NCI-H2171 (cell line): ENCODE measurements at regions not wholly inside any gene's neighbourhood (a gene's known extent, or its start where the extent isn't known, plus 50 kb on each side); places are given as distances from the start of the nearest gene placed in this dataset.
"Not testable (repeated sequence)": the region's sequence is repeated elsewhere in the genome, so short reads cannot be mapped to it uniquely, and the experiment has no call there.

ENCODE experiments used
- DNase-seq: peaks from one replicate; lab custom pipeline; 2025; lab: John Stamatoyannopoulos, UW

DNA sequence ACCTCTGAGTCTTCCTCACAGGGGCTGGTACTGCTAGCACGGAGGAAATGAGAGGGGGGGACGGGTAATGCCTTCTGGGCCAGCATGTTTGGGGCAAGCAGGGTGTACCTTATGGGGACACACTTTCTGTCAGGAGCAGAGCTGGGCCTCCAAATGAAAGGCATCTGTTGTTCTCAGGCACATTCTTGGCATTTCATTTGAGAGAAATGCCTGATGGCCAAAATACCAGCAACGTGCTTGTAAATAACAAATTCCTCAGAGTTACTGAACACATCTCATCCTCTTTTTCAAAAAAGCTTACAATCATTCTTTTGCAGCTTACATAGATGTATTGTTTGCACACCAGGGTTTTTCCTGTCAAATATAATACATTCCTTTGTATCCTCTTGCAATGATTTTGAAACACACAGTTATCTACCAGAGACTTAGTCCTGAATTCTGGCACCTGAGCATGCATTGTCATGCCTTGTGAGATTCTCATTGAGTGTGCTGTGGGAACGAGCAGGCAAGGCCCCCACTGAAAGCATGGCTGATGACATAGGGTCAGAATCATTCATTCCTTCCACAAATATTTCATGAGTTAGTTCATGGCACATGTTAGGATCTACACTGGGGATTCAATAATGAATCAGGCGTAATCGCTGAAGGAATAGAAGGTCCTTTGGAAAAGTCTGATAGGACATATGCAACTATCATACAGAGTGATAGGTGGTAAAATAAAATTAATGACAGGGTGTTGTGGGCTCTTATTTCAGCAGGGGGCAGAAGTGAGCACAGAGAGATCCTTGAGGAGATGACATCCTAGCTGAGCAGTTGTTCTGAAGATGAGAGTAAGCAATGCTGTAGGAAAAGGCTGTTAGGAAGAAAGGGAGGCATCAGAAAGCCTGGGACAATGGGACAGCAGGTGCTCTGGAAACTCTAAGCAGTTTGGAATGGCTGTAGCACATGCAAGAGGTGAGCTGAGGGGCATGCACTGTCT is 260.9 kb upstream of the TUT7 start:
- no peak for DNase-seq

GRCh38 chr9:86613943-86614342 is 259.7 kb upstream of the TUT7 start:
- no peak for DNase-seq

GRCh38 chr9:86611534-86611933 is 257.3 kb upstream of the TUT7 start:
- DNase-seq = not testable (repeated sequence)

GRCh38 chr9:86605303-86605702 is 251.1 kb upstream of the TUT7 start:
- DNase-seq = no peak

- no peak for DNase-seq
Observed at GRCh38 chr9:86604741-86605140, 250.5 kb upstream of the TUT7 start.

GRCh38 chr9:86602715-86603114 is 248.5 kb upstream of the TUT7 start:
- DNase-seq = no peak

GRCh38 chr9:86601697-86602096 is 247.5 kb upstream of the TUT7 start:
- no peak for DNase-seq

DNA sequence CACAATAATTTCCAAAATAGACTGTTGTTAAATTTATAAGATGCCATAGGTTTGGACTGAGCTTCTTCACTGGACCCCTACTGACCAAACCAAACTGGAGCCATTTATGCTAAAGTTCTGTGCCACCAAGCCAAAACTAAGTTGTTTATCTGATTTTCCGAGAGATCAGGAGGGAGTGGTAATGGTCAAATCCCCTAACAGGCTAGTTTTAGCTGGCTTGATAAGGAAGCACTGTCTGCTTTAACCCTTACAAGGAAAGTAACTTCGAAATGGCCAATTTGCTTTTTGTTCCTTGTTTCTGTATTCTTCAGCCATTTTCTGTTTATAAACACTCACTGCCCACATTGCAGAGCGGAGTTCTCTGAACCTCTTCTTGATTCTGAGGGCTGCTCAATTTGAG is 246.8 kb upstream of the TUT7 start:
- DNase-seq = no peak

DNA sequence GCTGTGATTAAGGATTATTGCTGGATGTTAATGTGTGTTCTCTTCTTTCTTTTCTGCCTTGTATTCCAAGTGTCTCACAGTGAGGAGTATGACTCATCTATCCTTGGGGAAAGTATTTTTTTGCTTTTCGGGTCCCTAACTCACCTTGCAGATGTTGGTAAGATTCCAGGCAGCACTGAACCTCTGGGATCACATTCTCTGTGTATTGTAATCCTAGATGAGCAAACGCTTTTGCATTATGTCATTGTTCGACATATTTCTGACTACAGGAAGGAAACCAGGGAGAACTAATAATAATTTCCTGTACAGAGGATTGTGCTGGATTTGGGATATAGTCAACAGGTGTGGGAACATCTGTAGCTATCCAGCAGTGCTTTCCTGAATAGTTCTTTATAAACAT is 246.1 kb upstream of the TUT7 start:
- no peak for DNase-seq

DNA sequence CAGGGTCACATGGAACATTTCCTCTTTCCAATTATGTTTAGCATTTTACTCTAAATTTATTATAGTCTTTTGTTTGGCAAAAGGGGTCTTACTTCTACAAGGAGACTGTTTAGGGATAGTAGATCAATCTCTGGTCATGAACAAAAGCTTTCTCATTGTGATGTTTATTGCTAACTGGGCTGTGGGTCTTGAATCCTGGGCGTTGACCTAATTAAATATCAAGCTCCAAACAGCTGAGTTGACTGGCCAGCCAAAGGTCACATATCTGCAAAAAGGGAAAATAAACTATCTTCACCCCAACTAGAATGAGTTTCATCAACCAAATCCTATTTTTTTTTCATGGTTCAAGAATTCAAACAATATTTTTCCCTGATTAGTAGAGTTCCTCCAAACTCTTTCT is 245.4 kb upstream of the TUT7 start:
- no peak for DNase-seq

- DNase-seq = no peak
Observed at GRCh38 chr9:86598411-86599239, 244.4 kb upstream of the TUT7 start.

GRCh38 chr9:86594724-86595123 is 240.5 kb upstream of the TUT7 start:
- no peak for DNase-seq

DNA sequence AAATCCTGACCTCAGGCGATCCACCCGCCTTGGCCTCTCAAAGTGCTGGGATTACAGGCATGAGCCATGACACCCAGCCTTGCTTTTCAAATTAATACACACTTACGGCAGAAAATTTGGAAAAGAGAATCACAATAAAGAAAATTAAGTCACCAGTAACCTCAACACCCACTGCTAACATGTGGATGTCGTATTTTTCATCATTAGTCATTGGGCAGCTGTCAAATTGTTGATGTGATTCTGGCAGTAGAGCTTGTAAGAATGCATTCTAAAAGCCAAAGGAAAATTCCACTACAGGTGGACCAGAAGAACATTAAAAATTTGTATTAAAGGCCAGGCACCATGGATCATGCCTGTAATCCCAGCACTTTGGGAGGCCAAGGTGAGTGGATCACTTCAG is 237.3 kb upstream of the TUT7 start:
- no peak for DNase-seq

DNA sequence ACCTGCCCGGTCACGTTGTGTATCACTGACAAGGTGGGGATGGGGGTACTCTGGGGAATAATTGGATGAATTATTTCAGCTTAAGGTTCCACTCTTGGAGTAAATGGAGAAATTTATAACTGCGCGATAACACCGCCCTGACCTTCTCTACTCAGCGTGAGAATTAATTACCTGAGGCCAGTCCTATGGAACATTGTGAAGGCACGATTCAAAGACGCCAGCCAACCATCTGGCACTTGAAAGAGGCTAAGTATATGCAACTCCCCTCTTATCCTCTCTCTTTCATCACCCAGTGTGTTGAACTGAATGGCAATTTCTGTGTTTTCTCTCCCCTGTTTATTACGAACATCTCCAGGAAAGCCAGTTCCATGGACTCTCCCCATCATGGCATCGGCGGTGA is 235.5 kb upstream of the TUT7 start:
- no peak for DNase-seq

DNA sequence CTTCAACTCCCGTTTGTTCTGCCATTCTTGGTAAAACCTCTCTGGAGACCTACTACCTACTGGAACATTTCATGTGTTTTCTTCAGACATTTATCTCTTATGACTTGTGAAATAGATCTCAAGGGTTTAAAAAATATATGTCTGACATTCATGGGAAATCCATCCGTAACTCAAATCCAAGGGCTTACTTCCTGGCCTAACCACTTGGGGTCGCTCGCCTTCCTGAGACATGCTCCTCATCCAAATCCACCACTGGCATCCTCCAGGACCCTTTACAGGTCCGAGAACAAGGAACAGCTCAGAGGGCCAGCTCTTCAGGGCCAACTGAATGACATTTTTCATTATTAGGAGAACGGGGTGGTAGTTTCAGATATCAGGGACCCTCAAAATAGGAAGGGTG is 235.1 kb upstream of the TUT7 start:
- DNase-seq = no peak

DNA sequence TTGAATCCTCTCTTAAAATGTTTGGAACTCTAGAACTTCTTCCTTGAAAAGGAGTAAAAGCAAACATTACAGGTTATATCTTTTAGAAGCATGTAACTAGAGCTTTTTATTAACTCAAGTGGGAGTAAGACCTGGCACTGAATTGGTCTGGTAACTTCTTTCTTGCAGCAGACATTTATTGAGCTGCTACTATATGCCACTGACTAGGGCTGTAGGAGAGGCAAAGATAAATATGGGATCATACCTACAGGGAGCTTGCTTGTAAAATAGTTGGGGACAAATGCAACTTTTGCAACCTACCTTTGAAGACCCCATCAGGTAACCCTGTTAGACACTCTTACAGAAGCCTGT is 231.9 kb upstream of the TUT7 start:
- DNase-seq = no peak

DNA sequence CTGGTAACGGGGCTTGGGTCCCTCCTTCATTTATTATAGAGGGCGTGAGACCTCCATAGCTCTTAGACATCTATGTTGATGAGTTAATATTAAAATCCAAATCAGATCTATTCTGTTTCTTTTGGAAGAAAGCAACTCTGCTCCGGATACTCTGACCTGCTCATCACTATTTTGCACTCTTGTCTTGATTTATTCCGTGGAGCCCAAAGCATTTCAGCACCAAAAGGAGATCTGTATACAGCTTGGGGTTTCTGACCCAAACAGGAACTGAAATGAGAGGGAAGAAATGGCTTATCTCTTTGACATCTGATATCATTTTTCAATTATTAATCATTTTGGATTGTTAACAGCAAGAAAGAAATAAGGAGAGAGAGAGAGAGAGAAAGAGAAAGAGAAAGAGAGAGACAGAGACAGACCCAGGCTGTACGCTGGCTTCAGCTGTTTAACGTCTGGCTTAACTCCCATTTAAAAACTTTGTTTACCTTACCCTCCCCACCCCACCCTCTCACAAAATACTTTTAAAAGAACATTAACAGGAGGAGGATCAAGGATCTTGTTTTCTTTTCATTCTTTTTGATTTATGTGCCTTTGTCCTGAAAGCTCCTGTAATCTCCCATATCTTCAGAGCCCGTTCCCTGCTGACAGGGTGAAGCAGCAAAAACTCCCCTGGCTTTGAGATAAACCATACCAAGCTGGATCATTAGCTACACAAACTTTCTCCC is 231.4 kb upstream of the TUT7 start:
- no peak for DNase-seq

- DNase-seq = no peak
Observed at GRCh38 chr9:86580688-86581087, 226.5 kb upstream of the TUT7 start.

DNA sequence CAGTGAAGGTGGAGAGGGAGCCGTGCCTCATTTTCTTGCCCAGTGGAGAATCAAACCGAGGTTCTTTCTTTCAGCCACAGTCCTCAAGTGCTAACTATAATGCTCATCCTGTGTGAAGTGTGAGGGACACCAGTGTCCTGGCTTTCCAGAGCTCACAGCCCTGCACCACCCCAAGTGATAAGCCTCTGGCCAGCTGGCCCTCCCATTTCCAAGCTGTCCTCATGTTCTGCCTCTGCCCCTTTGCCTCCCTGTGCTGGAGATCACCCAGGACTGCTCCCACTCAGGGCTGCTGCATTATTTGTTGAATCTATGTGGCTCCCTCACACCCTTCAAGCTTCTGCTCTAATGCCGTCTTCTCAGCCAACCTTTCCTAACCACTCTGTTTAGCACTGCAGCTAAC is 224.5 kb upstream of the TUT7 start:
- no peak for DNase-seq

DNA sequence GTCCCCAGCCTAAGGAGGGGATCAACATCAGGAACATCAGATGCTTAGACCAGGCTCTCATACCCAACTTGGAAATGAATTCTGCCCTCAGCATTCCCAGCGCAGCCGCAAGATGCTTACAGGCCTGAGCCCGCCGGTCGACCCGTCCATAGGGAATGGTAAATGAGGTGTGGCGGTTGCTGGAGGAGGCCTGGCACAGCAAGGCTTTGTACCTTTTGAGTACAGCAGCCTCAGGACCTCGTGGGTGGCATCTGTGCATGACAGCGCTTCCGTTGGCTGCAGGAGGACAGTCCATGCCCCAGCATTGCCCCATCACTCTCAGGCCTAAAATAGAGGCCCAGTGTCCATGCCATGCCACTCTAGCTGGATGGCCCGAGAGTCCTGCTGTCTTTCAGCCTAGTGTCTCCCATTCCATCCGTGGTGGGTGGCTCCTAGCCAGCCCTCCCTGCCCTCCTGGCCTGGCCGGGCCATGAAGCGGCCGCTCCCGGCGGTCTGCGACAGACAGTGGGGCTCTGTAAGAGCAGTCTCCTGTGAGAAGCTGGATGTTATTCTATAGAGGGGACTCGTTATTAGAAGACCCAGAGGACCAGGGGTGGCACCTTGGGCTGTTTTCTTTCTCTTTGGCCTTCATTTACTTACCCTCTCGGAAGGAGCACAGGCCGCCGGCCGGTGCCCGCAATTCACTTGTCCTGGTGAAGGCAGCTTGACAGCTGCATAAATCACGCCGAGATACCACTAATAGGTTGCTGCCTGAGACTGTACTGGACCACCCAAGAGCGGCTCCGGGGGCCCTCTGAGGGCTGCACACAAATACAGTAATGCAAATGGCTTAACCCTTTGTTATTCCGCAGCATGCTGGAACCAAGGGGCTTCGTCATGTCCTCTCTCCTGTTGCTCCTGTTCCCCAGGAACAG is 223.5 kb upstream of the TUT7 start:
- DNase-seq = no peak

DNA sequence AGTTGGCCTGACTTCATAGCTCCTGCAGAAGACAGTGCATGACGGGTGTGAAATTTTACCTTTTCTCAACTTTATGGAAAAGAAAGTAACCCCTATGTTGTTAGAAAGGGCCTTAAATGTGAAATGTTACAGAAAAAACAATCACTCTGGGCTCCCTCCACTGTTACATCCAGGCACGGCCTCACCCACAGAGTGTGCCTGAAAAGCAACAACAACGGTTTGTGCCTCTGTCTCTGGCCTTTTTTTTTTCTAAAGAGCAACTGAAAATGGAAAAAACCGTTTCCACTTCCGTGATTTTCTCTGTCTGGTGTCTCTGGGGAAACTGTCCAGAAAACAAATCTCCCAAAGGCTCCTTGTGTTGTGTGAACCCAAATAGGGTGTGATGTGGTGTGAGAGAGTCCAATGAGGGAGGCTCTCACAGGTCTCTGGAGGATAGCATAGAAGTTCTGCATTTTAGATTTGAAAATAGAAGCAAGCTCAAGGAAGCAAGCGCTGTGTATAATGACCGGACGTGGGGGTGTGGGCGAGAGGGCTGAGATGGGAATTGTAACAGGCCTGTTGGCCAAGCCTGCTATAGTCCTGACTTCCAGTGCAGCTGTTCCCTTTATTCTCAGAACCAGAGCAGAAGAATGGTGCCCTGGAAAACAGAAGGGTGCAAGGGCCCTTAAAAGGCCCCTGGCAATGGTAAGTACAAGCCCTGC is 221.8 kb upstream of the TUT7 start:
- no peak for DNase-seq
